HS-5 (cell line): ENCODE measurements at regions not wholly inside any gene's neighbourhood (a gene's known extent, or its start where the extent isn't known, plus 50 kb on each side); places are given as distances from the start of the nearest gene placed in this dataset.
"Not testable (repeated sequence)": the region's sequence is repeated elsewhere in the genome, so short reads cannot be mapped to it uniquely, and the experiment has no call there.

Experiments used
- DNase-seq: peaks from one replicate; pipeline ENCODE4 v3.0.0-alpha.2; 2012; ENCODE audit warnings: low read depth

DNA sequence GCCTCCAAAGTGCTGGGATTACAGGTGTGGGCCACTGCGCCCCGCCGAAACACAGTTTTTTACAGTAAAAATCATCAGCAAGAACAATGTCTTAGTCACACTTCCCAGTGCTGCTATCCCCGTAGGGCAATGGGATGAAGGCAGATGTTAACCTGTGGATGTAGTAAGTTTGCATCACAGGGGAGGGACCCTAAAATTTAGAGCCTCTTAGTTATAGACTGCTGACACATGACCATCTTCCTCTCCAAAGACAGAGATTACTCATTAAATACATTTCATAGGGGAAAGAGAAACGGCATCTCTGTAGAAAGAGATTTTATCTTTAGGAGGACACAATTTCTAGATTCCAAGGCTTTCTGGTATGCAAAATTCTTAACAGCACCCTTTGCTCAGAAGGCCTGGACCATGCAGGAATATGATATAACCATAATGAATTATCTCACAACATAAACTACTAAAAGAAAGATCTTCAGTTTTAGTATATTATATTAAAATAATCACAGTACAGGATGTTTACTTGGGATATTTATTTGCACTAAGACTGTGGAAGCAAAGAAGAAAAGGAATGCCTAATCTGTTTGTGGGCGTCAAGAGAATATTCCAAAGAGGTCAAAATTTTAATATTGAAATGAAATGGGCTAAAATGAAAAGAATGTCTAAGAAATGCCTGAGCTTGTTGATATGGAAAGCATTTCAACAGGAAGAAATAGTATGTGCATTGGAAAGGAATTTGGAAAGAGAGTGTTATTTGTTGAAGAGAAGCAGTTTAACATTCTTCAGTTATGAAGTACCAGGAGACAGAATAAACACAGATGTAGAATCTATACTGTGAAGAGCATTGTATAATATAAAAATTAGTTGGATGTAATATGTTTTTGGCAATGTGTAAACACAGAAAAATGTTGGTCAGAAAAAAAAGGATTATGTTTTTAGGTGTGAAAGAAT, 1228.3 kb upstream of the CHAC2 start:
- DNase-seq = peak; percentile 11

DNA sequence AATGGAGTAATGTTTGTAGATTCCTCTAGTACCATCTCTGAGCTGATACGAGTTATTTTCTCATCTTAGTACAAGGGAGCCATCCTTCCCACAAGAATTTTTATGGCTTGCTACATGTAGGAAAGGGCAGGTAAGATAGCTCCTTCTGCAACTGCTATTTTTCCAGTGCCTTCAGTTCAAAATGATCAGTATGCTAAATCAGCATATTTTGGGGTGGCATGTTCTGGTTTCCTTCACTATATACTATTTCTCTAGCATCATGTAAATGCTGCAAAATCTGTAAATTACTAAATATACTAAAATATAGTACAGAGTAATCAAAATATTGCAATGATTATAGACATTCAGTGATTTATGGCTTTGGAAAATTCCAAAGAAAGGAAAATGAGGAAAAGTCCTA, 1230.0 kb upstream of the CHAC2 start:
- DNase-seq = no peak

DNA sequence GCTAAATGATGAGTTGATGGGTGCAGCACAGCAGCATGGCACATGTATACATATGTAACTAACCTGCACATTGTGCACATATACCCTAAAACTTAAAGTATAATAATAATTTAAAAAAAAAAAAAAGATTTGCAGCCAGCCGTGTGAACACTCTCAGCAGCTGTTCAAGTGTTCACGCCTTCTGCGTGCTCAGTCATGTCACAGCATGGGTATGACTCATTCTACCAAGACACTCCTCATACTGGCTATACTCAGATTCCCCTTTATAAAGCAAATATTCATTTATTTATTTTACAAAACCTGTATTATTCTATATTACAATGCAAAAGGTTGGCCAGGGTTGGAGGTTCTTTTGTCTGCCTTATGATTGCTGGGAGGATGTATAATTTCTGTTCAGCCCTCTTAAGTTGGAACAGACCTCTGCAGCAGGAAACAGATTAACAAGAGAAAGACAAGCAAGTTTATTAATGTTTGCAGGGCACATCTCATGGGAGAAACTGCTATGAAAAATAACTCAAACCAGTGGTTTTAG, 1230.6 kb upstream of the CHAC2 start:
- no peak for DNase-seq

DNA sequence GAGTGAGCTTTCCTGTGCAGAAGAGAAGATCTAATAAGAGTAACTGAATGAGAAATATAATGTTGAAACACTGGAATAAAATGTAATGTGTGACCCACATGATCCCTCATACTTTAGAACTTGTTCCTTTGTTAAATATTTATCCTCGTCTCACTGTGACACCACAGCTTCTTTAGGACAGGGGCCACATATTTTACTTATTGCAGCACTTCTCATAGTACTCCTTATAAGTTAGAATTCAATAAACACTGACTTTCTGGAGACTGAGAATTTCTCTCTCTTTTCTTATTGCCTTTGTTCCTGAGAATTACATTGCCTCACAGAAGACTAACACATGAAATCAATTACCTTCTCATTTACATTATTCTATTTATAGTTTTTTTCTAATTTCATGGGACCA, 1234.6 kb upstream of the CHAC2 start:
- DNase-seq = no peak

DNA sequence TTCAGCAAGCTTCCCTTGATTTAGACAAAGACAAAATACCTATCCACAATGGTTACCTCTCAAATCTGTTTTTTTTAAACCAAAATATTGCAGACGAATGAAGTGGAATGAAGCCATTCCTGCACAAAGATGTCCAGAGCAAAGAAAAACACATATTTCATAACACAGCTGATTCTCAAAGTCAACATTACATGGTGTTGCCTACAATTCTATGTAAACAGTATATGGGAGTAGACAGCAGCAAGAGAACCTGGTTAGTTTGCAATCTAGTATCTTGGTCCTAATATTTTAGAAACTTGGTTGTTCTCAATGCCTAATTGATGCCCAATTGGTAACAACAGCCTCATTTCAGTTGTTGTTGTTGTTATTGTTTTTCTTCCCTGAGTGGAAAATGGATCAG, 1240.9 kb upstream of the CHAC2 start:
- no peak for DNase-seq

DNA sequence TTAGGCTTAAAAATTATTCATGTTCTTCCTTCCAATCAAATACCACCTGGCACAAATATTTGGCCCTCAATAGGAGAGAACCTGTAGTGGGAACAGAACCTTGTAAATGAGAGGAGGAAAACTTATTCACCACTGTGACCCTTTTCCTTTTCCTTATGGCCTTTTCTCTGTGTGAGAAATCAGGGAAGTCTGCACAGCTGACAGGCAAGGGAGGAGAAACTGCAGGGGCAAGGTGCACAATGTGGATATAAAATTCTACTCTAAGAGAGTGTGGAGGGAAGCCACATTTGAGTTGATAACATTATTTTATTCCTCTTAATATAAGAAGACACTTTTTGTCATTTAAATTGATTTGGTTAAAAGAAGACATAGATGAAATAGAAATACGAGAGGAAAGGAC, 1247.0 kb upstream of the CHAC2 start:
- DNase-seq = no peak

DNA sequence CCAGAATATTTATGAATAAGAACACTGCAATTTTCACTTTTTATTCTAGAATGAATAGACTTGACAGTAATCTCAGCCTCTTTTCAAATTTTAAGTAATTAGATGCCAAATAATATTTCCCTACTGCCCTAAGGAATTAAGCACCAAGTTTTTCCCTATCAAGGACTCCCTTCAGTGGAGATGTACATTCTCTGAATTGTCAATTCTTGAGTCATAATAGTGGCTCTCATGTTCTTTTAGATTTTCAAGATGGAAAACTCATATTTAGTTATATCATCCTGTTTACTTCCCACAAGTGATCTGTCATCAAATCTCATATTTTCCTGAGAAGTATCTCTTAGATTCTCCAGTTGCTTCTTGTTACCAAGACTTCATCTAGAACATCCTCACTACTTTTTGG, 1248.9 kb upstream of the CHAC2 start:
- peak; percentile 11 for DNase-seq

DNA sequence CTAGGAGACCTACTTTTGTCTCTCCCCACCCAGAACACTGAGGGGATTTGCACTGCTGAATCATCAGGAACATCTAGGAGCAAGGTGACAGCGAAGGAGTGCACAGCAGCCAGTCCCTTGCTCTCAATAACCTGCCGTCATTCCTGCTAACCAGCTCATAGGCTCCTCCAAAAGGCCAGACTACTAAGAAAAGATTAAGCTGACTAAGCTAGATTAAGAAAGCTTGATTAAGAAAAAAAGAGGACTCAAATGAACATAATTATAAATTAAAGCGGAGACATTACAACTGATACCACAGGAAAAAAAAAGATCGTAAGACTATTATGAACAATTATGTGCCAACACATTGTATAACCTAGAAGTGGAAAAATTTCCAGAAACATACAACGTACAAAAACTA, 1254.8 kb upstream of the CHAC2 start:
- DNase-seq = no peak

DNA sequence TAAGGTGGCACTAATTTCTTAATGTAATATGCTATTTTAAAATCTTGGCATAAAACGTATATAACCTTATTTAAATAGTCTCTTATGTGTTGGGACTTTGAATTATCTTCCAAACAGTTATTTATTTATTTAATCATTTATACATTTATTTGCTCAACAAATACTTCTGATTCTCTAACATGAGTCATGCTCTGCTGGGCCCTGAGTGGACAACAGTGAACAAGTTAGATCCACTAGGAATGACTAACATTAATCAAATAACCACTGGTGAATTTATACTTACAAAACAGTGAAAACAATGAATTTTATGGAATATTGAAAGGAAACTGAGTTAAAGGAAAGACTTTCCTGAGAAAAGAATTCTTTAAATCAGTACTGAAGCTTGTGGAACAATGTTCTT, 1257.2 kb upstream of the CHAC2 start:
- DNase-seq = no peak

DNA sequence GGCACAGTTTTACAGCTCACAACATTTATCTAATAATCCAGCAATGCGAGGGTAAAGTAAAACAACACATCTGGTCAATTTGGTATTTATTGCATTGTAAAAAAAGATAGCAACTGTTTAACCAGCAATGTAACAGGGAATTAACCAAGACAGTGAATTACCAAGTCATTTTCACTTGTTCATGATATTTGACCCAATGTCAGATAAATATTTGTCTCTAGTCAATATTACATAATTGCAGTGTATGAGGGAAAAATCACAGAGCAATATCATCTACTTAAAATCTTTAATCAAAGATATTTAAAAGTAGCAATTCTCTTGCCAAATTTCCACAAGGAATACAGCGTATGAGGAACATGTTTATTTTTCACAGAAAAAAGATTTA, 1265.1 kb upstream of the CHAC2 start:
- no peak for DNase-seq

DNA sequence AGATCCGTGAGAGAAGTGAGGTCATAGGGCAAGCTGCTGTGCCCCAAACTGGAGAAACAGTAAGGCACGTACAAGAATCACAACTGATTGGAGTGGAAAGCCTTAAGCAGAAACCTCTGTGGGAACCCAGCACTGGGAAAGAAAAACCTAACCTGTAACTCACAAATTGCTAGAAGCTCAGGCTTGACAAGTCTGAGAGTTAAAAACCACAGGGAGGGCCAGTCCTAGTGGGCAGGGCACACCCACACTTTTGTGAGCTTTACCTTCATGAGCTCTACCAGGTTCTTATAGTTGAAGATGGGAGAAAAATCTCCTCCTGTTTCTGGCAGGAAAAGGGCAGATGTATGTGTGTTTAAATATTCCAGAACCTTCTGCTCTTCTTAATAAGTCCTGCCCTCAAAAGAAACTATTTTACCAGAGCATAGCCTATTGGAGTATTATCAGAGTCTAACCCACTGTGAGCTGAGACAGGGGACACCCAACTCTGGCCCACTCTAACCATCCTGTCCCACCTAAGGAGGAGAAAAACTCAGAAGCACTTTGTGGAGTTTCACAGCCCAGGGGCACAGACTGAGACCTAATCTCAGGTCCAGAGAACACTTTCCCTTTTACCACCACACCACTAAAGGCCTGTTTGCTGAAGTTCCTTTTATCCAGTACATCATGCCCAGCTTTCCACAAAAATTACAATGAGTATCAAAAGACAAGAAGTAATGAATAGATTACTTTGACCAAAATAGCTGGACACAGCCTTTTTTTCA, 1265.7 kb upstream of the CHAC2 start:
- DNase-seq = no peak

DNA sequence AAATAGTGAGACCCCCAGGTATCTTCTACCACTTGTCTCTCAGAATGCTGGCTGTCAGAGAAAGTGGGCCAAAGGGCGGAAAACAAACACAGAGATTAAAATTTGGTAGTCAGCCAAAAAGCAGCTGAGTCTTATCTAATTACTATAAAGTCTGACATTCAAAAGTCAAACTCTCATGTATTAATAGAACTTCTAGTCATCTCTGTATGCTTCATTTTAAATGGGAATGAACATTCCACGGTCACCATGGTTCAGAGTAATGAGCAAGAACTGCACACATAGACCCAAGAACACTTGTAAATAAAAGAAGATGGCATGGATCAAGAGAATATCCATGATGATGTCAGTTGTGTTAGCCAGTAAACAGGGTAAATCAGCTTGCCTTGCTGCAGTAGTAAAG, 1267.0 kb upstream of the CHAC2 start:
- DNase-seq = no peak

DNA sequence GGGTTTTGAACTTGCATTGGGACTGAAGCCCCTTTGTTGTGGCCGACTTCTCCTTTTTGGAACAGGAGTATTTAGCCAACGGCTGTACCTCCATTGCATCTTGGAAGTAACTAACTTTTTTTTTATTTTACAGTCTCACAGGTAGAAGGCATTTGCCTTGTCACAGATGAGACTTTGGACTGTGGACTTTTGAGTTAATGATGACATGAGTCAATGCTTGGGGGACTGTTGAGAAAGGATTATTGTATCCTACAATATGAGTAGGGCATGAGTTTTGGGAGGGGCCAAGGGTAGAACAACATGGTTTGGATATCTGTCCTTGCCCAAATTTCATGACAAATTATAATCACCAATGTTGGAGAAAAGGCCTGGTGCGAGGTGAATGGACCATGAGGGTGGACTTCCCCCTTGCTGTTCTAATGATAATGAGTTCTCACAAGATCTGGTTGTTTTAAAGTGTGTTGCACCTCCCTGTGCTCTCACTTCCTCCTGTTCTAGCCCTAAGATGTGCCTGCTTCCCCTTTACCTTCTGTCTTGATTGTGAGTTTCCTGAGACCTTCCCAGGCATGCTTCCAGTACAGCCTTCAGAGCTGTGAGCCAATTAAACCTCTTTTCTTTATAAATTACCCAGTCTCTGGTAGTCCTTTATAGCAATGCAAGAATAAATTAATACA, 1269.4 kb upstream of the CHAC2 start:
- no peak for DNase-seq

DNA sequence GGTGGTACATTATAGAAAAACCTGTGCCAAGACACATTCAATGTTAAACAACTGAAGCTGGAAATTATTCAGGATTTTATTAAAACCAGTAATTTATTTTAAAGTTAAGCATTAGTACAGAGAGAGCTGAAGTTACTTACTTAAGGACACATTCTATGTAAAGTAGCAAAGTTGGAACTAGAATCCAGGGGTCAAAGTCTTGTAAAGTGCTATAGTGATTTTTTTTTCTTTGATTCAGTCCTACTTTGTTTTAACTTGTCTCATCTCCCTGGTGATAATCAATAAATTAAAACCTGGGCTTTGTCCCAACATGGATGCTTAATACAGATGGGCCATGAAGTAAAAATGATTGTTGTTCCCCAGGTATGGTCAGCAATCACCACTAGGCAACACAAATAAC, 1271.8 kb upstream of the CHAC2 start:
- no peak for DNase-seq

DNA sequence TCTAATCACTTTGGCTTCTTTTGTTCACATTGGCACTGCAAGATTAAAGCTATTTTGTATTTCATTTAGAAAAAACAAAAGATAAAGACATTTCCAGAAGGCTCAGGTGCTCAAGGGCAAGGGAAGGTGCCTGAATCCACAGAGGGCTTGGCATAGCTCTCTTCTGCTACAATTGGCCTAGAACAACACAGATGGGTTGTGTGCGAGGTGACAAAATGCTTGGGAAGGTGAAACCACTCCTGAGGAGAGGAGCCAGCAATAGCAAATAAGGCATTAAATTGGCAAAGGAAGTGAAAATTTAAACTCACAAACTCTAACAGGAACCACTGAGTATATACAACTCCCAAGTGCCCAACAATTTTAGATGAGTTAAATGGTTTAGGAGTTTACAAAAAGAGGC, 1290.4 kb upstream of the CHAC2 start:
- no peak for DNase-seq

DNA sequence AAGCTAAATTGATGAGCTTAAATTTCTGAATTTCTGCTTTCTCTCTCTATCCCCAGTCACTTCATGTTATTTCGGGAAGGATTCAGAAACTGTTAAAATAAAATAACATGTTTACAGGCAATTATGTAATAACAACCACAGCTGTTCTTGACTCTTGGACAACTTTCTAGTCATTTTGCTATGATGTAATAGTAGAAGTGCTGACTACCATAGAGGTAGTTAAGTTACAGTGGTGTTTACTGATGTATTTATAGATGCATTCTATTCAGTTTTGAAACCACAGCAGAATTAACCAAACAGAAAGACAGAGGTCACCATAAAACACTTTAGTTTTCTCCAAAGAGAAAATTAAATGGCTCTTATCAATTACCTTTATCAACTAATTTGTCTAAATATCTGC, 1292.0 kb upstream of the CHAC2 start:
- DNase-seq = no peak

DNA sequence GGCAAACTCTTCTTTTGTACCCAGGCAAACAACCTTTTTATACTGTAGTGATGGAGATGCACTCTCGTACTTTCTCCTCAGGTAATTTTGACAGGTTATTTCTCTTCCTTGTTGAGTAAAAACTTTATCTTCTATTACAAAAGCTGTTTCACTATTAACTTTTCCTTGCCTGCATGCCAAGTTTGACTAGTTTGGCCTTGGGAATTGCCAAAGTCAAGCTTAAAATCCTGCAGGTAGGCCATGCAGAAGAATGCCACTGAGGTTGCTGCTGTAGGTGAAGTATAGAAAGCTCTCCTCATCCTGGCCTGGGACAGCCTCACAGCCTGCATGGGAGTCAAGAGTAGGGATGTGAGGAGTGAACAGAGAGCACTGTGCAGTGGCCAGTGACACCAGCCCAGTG, 1293.5 kb upstream of the CHAC2 start:
- DNase-seq = no peak

DNA sequence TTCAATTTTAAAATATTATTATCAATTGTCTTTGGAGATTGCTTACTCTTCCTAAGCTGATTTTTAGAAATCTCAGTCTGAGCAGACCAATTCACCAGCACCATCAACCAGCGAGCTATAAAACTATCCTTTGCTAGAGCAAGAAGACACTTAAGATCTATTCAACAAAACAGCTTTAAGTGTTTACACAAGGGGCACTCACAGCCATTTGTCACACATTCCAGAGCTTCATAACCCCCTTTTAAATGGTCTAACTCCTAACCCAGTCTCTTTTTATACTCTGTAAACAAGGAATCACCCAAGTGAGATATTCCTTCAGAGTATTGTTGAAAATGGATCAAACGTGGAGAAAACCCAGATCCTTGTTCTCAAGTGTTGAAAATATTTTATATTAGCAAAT, 1294.1 kb upstream of the CHAC2 start:
- no peak for DNase-seq

DNA sequence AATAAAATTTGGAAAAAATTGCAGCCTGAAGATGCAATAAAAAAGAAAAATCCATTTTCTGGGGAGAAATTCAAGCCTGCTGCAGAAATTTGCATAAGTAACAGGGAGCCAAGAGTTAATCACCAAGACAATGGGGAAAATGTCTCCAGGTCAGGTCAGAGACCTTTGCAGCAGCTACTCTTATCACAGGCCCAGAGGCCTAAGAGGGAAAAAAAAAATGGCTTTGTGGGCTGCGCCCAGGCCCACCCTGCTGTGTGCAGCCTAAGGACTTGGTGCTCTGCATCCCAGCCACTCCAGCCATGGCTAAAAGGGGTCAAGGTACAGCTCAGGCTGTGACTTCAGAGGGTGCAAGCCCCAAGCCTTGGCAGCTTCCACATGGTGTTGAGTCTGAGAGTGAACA, 1297.1 kb upstream of the CHAC2 start:
- DNase-seq = not testable (repeated sequence)

DNA sequence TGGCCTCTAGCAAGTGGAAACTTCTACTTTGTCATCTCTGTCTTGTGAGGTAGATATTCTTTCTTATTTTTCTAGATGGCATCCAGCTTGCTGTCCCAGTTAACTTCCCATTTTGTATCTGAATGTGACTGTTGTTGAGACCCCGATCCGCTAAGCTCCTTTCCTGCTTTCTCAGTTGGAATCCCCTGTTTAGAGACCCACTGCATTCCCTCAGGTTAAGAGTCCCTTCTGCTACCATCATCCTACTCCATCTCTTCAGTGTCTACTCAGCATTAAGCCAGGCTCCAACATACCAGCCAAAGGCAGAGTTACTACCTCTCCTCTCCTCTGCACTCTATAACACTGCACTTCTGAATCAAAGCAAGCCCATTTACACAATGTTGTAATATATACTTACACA, 1300.4 kb upstream of the CHAC2 start:
- no peak for DNase-seq

DNA sequence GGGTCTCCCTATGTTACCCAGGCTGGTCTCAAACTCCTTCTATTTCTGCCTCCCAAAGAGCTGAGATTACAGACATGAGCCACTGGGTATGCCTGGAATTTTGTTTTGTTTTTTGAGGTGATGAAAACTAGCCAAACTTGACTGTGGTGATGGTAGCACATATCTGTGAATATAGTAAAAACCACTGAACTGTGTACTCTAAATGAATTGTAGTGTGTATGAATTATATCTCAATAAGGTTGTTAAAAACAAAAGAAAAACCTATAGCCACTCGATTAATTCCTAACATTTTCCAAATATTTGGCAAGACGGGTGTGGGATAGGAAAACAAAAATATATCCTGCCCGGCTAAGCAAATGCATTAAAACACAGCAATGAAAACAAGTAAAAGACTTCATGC, 1302.3 kb upstream of the CHAC2 start:
- DNase-seq = no peak

DNA sequence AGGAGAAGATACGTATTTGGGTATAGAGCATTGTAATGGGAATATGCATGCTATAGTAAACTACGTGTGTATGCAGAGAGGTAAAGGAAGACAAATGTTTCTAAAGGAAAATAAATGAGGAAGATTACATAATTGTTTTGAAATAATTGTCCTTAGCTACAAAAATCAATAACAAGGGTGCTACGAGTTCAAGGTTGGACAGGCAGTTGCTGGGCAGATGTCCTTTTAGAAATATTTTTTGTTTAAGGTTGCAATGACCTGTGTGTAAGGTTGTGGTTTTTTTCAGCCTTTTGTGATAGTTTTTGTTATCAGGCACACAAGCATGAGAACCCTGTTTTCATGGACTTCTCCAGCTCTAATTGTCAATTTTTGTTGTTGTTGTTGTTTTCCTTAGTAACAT, 1304.1 kb upstream of the CHAC2 start:
- DNase-seq = no peak
